OCI-LY3 (cell line): ENCODE measurements at regions not wholly inside any gene's neighbourhood (a gene's known extent, or its start where the extent isn't known, plus 50 kb on each side); places are given as distances from the start of the nearest gene placed in this dataset.

Source experiments
- EZH2phosphoT487 ChIP-seq: fragments of 200-600 bp; shearing (Covaris generic); IDR thresholded peaks from 2 replicates; pipeline ENCODE4 v1.6.1; 2018; ENCODE audit warnings: antibody characterized with exemption, mixed run types, low read depth
- TF ChIP-seq, protein P1 (sequence below): fragments of 200-600, 300-600 bp; sonication (generic); IDR thresholded peaks from 2 replicates; pipeline ENCODE4 v1.5.1; 2014; ENCODE audit warnings: antibody characterized with exemption, low read length, low read depth

DNA sequence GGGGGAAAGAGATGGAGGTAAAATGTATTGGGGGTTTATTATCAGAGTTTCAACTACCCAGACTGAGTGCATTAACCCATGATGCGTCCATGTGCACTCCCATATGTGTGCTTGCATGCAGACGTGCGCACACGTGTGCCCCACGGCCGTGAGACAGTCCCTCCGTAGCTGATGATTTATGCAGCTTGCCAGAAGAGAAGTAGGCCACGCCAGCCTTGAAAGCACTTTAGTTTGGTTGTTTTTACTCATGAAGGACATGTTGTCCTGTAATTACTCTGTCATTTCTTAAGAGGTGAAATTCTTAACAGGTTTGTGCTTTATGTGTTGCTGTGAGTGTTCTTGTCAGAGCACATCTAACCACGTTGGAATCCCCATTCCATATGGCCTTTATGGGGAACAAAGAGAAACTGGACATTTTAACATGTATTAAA, 467.8 kb downstream of the LMO4 start:
- TF ChIP-seq, protein P1, sequence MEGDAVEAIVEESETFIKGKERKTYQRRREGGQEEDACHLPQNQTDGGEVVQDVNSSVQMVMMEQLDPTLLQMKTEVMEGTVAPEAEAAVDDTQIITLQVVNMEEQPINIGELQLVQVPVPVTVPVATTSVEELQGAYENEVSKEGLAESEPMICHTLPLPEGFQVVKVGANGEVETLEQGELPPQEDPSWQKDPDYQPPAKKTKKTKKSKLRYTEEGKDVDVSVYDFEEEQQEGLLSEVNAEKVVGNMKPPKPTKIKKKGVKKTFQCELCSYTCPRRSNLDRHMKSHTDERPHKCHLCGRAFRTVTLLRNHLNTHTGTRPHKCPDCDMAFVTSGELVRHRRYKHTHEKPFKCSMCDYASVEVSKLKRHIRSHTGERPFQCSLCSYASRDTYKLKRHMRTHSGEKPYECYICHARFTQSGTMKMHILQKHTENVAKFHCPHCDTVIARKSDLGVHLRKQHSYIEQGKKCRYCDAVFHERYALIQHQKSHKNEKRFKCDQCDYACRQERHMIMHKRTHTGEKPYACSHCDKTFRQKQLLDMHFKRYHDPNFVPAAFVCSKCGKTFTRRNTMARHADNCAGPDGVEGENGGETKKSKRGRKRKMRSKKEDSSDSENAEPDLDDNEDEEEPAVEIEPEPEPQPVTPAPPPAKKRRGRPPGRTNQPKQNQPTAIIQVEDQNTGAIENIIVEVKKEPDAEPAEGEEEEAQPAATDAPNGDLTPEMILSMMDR: no peak
- no peak for TF ChIP-seq EZH2phosphoT487
